Retinal pigment epithelial cell (primary cell): ENCODE measurements at regions not wholly inside any gene's neighbourhood (a gene's known extent, or its start where the extent isn't known, plus 50 kb on each side); places are given as distances from the start of the nearest gene placed in this dataset.

Source experiments
- DNase-seq: peaks from one replicate; pipeline ENCODE4 v3.0.0-alpha.2; 2010; ENCODE audit warnings: low read depth
- H3K4me3 ChIP-seq: 2 replicates; pipeline ENCODE4 v1.5.1; 2011; ENCODE audit warnings: mild to moderate bottlenecking, low read length, control low read depth, moderate library complexity
- TF ChIP-seq, protein P1 (sequence below): conservative IDR thresholded peaks from 2 replicates; pipeline ENCODE4 v1.5.1; 2011; ENCODE audit warnings: low read depth, low read length, control low read depth, inconsistent platforms

- TF ChIP-seq, protein P1, sequence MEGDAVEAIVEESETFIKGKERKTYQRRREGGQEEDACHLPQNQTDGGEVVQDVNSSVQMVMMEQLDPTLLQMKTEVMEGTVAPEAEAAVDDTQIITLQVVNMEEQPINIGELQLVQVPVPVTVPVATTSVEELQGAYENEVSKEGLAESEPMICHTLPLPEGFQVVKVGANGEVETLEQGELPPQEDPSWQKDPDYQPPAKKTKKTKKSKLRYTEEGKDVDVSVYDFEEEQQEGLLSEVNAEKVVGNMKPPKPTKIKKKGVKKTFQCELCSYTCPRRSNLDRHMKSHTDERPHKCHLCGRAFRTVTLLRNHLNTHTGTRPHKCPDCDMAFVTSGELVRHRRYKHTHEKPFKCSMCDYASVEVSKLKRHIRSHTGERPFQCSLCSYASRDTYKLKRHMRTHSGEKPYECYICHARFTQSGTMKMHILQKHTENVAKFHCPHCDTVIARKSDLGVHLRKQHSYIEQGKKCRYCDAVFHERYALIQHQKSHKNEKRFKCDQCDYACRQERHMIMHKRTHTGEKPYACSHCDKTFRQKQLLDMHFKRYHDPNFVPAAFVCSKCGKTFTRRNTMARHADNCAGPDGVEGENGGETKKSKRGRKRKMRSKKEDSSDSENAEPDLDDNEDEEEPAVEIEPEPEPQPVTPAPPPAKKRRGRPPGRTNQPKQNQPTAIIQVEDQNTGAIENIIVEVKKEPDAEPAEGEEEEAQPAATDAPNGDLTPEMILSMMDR: no peak
- no peak for DNase-seq
- no peak overlapping the region for H3K4me3 ChIP-seq
Measured at GRCh38 chr2:75337619-75338018, 138.3 kb upstream of the TACR1 start.

- TF ChIP-seq, protein P1: no peak
- no peak overlapping the region for H3K4me3 ChIP-seq
- DNase-seq: no peak
Measured at GRCh38 chr2:75337016-75337415, 137.7 kb upstream of the TACR1 start.

GRCh38 chr2:75336451-75336850 is 137.1 kb upstream of the TACR1 start:
- TF ChIP-seq, protein P1: no peak
- no peak for DNase-seq
- H3K4me3 ChIP-seq: no peak overlapping the region

- no peak overlapping the region for H3K4me3 ChIP-seq
- no peak for DNase-seq
- TF ChIP-seq, protein P1: no peak
Measured at GRCh38 chr2:75334076-75334475, 134.8 kb upstream of the TACR1 start.

- TF ChIP-seq, protein P1: no peak
- H3K4me3 ChIP-seq: no peak overlapping the region
Measured at GRCh38 chr2:75333646-75334045, 134.3 kb upstream of the TACR1 start.

GRCh38 chr2:75328156-75328555 is 128.8 kb upstream of the TACR1 start:
- TF ChIP-seq, protein P1: no peak
- no peak for DNase-seq
- H3K4me3 ChIP-seq: no peak overlapping the region

More at GRCh38 chr2:75333646-75334045, 134.3 kb upstream of the TACR1 start:
- DNase-seq: no peak

GRCh38 chr2:75327334-75327733 is 128.0 kb upstream of the TACR1 start:
- TF ChIP-seq, protein P1: no peak
- DNase-seq: no peak
- no peak overlapping the region for H3K4me3 ChIP-seq
